GM18909 (cell line): ENCODE measurements at regions not wholly inside any gene's neighbourhood (a gene's known extent, or its start where the extent isn't known, plus 50 kb on each side); places are given as distances from the start of the nearest gene placed in this dataset.

Experiments
- ATAC-seq: cut with Tn5 transposase; IDR thresholded peaks from one replicate; pipeline ENCODE4 v1.9.1; 2021; ENCODE audit warnings: mild to moderate bottlenecking; ENCODE audit not compliant: unreplicated experiment, poor library complexity

DNA sequence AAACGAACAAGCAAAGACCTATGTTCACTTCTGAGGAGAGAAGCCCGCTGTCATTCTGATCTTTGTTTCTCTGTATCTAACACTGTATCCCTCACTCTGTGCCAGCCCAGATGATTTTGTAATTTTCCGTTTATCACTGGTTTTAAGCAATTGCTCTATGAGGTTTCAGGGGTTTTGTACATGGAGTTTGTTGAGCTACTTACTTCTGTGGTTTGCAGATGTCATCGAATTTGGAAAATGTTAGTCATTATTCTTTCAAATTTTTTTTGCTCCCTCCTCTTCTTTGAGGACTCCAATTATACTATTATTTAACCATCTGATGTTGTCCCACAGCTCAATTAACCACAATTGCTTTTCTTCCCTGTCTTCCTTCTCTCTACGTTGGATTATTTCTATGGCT is 650.9 kb upstream of the IGFBP3 start:
- ATAC-seq: no peak

DNA sequence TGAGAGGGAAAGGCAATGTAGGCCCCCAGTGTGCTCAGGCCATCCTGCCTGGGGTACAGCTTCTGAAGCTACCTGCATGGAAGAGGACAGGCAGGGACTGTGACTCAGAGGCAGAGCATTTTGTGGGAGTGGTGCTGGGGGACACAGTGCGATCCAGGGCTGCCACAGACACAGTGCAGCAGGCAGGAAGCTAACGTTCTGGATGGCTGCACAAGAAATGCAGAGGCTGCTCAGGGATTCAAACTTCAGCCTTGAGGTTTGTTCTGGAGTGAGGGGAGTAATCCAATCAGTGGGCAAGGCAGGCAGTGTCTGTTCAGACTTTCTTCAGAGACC is 648.0 kb upstream of the IGFBP3 start:
- no peak for ATAC-seq

DNA sequence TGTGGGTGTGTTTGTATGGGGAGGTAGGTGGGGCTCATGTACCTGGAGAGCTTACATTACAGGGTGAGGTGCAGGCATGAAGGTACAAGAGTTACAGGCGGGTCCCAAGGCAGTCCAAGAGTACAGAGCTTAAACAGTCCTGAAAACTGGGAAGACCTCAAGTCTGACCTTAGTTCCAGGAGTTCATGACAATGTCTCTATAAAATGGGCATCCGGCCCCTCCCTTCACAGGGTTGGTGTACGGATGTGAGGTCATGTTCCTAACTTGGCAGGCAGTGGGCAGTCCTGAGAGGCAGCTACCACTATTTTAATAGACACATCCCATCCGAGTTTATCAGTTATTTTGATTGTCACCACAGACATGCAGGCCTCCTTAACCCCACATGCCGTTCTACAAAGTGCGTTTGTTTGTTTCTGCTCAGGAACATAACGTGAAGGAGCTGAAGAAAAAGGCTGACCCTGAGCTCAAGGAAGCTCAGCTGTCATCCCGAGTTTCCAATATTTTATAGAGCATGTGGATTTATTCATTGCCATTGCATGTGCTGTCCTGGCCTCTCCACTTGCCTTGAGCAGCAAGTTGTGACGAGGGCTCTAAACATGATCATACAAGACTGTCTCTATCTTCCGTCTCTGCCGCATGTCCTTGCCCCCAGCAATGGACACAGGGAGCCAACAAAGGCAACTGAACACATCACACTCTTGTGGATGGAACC is 647.5 kb upstream of the IGFBP3 start:
- ATAC-seq: no peak

DNA sequence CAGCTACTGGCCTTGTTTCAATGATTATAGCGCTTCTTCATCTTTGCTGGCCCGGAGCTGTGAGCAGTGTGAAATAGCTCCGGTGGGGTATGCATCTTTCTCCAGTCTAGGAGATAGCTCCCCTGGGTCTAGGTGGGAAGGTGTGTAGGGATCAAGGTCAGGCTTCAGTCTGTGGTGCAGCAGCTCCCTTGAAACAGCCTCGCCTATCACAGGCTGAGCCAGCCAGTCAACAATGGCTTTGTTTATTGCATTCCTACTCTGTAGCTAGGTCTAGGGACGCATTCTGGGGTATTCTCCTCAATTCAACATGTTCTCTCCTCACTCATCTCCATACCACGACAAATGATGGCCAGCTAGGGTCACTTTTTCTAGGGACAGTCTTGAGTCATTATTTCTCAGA is 646.8 kb upstream of the IGFBP3 start:
- no peak for ATAC-seq

DNA sequence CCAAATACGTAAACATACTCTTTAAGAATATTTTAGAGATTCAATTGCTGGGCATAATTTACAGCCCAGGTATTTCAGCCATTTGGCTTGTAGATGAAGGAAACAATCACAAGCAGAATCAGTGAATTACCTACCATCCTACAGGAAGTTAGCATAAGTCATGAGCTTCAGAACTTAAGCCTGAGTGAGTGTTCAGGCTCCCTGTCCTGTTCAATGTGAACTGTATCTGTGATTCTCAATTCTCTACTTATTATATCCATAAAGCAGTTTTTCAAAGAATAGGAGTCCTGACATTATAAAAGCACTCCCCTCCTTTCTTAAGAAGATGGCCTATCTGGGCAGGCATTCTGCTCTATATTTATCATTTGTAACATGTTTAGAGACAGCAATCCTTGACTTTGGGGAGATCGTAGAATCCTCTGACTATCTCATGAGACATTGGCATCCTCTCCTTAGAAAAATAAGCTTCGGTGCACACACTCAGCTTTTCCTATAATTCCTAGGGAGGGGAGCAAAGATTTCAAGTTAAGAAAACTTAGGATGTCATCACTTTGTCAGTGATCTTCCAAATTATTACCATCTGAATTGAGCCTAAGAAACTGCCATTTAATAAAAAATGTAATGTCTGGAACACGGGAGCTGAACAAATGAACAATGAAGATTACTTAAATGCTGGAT is 645.2 kb upstream of the IGFBP3 start:
- no peak for ATAC-seq

DNA sequence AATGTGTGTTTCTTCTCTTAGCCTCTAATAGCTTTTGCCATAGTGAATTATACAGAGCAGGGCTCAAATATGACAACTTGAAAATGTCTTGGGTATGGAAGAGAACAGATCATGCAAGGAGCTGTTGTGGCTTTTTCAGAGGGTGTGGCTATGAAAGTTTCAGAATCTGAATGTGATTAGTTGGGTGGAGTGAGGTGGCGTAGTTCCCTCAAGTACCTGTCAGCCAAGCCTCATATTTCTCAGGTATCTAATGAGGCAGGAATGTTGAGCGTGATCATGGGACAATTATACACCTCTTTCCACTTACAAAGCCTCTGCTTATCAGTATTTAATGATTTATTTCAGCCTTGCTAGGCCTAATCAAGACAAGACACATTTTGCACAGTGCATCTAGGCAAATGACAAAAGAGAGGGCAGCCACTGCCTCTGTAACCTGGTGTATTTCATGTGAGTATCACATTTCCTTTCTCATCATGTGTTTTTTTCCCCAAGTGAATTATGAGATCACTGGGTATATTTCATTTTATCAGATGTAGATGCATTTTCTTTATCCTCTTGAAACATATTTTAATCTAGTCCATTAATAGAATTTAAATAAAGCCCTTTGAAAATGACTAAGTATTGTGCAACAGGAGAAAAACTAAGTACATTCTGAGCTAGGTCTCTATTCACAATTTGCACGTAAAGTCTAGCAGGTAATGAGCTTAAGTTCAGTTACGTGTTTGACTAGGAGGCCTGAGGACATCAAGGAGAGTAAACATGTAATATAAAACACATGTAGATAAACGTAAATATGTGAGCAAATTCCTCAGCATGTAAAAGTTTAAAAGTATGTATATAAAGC is 644.4 kb upstream of the IGFBP3 start:
- no peak for ATAC-seq

DNA sequence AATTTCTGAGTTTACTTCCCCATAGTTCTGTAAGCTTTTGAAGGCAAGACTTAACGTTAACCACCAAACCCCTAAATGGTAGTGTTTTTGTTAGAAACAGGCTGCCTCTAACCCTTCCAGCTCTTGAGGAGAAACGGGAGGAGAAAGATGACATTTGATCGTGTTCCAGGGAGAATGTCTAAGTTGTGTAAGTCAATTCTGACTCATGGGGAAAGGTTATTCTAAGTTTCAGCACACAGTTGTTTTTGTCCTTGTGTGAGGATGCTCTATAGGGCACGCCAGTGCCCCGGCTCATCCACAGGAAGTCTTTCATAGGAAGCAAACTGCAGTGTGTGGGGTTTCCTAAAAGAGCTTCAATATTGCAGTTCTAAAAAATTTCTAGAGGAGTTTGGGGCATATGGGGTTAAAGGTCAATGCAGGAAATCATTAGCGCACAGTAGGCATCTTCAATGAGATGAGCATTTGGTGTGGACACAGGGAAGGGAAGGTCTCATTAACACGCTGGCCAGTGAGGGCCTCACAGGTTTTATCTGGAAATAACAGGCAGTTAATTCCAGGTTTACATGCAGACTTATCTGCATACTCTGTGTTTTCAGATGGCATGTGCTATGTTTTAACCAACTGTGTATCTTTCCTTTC is 638.2 kb upstream of the IGFBP3 start:
- ATAC-seq: no peak

DNA sequence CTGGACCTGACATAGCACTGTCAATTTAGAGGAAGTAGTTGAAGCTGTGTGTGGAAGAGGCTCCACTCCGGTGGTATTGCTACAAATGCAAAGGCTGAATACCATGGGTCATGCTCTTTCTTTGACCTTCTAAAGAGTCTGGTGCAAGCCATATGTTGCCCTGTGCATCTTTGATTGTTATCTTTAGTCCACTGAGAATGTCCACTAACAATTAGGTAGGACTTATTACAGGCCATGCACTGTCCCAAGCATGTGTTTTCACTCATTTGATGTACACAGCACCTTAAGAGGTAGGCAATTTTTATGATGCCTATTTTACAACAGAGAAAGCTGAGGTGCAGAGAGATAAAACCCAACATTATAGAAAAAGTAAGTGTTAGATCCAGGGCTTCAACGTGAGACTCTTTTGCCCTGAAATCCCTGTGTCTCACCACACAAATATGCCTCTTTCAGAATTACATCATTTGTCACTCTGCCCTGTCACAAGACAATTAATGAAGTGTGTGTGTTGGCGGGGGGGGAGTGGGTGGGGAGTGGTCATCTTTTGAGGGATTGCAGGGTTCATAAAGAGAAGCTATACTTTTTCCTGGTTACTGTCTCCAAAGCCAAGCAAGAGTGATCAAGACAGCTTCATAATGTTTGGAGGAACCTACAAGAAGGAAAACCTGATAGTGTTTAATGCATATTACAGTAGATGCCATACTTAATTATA is 637.6 kb upstream of the IGFBP3 start:
- ATAC-seq: no peak

DNA sequence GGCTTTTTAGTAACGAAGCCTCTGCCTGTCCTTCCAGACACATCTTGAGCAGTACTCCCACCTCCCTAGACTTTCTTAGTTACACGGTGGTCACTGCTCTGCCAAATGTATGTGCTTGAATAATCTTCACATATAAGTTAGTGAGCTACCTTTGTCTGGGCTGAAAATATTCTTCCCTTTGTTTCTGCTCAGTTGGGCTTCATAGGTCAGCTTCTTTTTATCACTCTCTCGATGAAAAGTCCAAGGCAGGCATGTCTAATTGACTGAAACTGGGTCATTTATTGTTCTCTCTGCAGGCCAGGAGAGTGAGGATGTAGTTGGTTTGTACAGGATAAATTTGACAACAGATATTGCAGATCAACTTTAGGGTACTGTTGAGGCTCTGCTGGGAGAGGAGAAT is 636.7 kb upstream of the IGFBP3 start:
- ATAC-seq: no peak

DNA sequence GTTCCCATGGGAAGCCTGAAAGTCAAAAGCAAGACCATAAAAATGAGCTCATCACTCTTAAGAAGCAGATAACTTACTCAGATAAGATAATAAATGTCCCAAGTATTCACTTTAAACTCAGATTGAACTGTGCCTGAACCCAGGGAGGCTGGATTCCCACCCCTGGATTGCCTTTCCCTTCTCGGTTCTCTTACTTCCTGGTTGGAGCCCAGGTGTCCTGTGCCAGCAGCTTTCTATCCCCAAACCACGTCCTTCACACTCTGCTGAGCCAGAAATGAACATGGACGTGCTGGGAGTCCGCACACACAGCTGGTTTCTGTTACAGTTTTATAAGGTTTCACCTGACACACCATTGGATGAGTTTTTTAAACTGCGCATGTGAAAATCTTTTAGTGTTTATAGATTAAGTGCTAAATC is 636.2 kb upstream of the IGFBP3 start:
- ATAC-seq: no peak

DNA sequence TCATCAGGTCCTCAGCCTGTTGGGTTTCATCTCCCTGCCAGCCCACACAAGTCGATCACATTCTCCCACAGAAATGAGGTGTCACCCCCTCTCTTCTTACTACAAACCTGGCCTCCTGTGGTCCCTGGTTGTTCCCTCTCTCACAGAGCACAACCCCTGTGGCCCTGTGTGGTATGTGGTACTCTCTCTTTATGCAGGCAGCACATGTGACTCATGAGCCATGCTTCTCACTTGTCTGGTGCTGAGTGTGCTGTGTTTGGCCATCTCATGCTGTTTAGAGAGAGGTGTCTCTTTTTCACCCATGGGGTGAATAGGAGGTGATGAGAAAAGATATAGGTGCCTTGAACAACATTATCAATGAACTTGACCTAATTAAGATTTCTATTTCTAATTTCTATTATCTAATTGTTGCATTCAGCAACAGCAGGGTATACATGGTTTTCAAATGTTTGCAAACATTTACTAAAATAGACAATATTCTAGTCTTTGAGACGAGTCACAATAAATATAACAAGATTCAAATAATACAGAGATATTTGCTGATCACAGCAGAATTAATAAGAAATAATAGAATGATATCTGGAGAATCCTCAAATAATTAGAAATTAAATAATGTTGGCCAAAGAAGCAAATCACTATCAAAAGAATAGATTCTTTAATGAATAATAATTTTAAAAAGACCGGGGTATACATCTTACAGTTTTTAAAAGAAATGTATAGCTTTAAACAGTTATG is 633.8 kb upstream of the IGFBP3 start:
- no peak for ATAC-seq

DNA sequence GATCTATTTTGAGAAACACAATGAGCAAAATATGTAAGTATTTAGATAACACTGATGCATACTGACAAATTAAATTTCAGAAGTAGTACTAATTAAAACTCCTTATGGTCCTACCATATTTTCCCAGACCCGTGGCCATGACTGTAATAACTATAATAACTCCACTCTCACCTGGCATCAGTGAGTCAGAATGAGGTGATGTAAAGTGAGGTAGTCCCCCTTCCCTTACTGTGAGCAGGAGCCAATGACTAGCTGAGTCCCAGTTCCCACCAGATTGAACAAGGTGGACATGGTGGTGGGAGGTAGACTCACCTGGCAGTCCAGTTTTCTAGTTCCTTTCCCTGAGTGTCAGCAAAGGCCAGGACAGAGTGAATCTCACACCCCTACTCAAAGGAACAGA is 630.5 kb upstream of the IGFBP3 start:
- no peak for ATAC-seq

DNA sequence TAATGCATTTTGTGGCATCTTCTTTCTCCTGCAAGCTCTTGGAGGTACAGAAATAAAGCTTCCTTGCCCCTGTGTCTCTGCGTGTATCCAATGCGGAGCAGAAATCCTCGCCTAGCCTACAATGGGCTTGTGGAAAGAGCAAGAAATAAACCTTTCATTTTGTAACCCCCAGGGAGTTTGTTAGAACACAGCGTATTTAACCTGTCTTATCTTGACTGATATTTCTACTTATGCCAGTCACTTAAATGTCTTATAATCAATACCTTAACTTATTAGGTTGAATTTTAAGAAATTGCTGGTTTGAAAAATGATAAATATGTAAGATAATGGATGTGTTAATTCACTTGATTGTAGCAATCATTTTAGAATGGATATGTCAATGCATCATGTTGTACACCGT is 629.8 kb upstream of the IGFBP3 start:
- ATAC-seq: no peak

DNA sequence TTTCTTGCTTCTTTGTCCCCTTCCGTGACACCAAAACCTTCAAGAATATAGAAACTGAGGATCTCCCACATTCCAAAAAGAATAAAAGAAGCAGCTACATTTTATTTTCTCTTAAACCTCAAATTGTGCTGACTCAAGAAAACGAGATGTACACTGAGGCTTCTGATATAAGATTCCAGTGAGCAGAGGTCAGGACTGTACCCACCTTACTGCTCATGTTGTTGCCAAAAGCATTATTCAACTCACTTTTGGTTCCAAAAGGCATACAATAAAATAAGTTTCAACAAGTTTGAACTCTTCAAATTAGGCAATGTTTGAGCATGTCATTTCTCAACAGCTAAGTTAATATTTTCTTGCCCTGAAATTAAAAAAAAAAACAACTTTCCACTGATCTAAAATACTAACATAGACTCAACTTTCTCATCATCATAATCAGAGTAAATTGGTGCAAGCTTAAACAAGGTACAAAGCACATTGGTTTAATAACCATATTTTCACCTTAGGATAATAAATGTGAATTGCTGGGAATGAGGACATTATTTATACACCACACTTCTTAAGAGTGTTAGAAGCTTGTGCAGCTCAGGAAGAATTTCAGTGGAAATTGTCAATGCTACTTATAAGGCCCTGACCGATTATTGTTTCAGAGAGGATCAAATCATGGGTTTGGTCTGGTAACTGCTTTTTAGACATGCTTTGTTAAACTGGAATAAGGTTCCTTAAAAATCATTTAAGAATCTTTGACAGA is 629.0 kb upstream of the IGFBP3 start:
- ATAC-seq: no peak

DNA sequence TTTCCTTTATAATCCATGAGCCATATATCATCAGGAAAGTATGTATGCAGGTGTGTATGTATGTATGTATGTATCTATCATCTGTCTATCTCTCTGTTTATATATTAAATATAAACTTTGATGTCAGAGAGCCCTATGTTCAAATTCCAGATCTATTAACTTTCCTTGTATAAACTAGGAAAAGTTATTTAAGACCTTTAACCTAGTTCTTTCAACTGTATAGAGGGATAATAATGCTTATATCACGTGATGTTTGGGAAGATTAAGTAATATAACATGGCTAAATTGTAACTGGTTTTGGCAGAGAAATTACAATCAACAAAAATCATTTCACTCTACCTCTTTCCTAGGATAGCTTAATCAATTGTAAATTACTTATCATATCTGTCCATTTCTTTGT is 628.3 kb upstream of the IGFBP3 start:
- ATAC-seq: no peak

DNA sequence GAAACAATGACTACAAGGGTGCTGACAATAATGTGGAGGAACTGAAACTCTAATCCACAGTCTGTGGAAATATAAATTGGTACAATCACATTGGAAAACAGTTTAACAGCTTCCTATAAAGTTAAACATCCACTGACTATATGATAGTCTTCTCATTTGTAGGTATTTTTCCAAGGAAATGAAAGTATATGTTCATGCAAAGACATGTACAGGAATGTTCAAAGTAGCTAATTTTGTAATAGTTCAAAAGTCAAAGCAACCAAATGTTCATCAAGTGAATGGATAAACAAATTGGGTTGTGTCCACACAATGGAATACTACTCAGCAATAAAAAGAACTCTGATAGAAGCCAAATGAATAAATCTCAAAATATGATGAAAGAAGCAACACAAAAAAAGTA is 626.0 kb upstream of the IGFBP3 start:
- no peak for ATAC-seq

DNA sequence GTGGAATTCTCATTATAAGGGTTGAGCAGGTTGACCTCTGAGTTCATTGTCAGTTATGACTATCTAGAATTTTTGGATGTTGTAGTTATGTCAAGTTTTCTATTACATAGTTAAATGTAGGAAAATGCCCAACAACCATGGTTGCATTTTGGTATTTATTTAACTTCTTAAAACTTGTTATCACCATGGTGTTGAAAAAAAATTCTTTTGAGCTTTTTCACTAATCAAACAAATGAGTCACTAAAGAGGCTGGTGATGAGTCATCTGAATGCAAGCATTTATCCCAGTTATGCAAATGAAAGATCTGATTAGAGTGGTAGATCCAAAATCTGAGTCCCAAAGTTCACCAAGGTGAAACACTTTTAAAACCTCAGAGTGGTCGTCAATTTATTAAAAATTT is 624.7 kb upstream of the IGFBP3 start:
- no peak for ATAC-seq

DNA sequence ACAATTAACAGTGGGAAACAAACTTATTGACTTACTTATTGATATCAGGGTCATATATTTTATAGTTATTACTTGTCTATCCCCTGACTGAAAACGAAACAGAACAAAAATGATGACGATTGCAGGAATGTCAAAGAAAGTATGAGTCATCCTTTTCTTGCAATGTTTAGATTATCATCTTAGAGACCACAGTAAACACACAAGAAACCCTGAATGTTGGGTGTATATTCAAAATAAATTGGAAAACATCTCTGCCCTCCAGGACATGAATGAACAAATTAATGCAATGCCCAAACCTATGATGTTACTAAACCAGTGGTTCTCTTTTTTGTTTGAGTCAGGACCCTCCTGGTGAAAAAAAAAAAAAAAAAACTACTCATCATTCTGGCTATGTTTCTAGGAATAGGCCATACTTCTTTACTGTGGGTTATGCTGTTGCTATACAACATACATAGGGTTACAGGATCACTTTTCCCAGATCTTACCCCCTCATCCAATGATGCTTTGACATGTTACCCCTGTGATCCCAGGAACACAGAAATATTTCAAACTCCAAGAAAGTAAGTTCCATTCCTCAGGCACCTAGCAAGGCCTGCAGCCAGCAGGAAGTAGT is 623.4 kb upstream of the IGFBP3 start:
- ATAC-seq: no peak

DNA sequence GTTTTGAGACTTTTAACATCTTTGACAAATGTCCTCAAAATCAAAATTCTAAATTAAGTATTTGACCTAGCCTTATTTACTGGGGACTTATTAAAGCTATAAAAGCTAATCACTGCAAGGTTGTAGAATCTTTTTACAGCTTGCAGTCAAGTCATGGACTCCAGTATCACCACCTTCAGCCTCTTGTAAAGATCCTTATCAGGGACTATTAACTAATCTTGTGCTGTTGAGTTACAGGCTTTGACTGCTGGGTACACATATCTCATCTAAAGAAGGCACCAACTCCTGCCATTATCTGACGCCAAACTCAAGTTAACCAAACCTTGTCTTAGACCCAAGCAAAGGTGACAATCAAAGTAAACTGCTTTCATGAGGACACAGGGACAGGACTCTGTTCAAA is 621.0 kb upstream of the IGFBP3 start:
- no peak for ATAC-seq
